ENCODE measurements at regions not wholly inside any gene's neighbourhood (a gene's known extent, or its start where the extent isn't known, plus 50 kb on each side); places are given as distances from the start of the nearest gene placed in this dataset.

GRCh38 chr14:81936902-81937301 lies 403.2 kb upstream of the SEL1L start:
- no peak for TF ChIP-seq CTCF (conservative IDR thresholded peaks at IDR 0.05; ENCODE audit: low read length)
- no peak for DNase-seq (ENCODE audit: low read depth)
- H3K4me3 ChIP-seq (ENCODE audit: low read length) = no peak overlapping the region

GRCh38 chr14:81938341-81938740 lies 404.7 kb upstream of the SEL1L start:
- no peak overlapping the region for H3K4me3 ChIP-seq (ENCODE audit: low read length)
- DNase-seq (ENCODE audit: low read depth) = no peak
- TF ChIP-seq CTCF (conservative IDR thresholded peaks at IDR 0.05; ENCODE audit: low read length) = no peak

GRCh38 chr14:81940651-81941050 lies 407.0 kb upstream of the SEL1L start:
- no peak overlapping the region for H3K4me3 ChIP-seq (ENCODE audit: low read length)
- TF ChIP-seq CTCF (conservative IDR thresholded peaks at IDR 0.05; ENCODE audit: low read length) = no peak
- DNase-seq (ENCODE audit: low read depth) = no peak

- no peak for DNase-seq (ENCODE audit: low read depth)
- no peak for TF ChIP-seq CTCF (conservative IDR thresholded peaks at IDR 0.05; ENCODE audit: low read length)
- H3K4me3 ChIP-seq (ENCODE audit: low read length) = no peak overlapping the region
Observed at GRCh38 chr14:81942071-81942470, 408.4 kb upstream of the SEL1L start.

GRCh38 chr14:81946375-81946774 lies 412.7 kb upstream of the SEL1L start:
- no peak for TF ChIP-seq CTCF (conservative IDR thresholded peaks at IDR 0.05; ENCODE audit: low read length)
- no peak for DNase-seq (ENCODE audit: low read depth)
- H3K4me3 ChIP-seq (ENCODE audit: low read length) = no peak overlapping the region

GRCh38 chr14:81946834-81947798 lies 413.5 kb upstream of the SEL1L start:
- no peak for TF ChIP-seq CTCF (conservative IDR thresholded peaks at IDR 0.05; ENCODE audit: low read length)
- H3K4me3 ChIP-seq (ENCODE audit: low read length) = no peak overlapping the region
- DNase-seq (ENCODE audit: low read depth) = no peak

GRCh38 chr14:81952917-81953316 lies 419.3 kb upstream of the SEL1L start:
- DNase-seq (ENCODE audit: low read depth) = no peak
- no peak overlapping the region for H3K4me3 ChIP-seq (ENCODE audit: low read length)
- TF ChIP-seq CTCF (conservative IDR thresholded peaks at IDR 0.05; ENCODE audit: low read length) = no peak
